HS-5 (cell line): ENCODE measurements at regions not wholly inside any gene's neighbourhood (a gene's known extent, or its start where the extent isn't known, plus 50 kb on each side); places are given as distances from the start of the nearest gene placed in this dataset.

ENCODE experiments used
- DNase-seq: peaks from one replicate; pipeline ENCODE4 v3.0.0-alpha.2; 2012; ENCODE audit warnings: low read depth

DNA sequence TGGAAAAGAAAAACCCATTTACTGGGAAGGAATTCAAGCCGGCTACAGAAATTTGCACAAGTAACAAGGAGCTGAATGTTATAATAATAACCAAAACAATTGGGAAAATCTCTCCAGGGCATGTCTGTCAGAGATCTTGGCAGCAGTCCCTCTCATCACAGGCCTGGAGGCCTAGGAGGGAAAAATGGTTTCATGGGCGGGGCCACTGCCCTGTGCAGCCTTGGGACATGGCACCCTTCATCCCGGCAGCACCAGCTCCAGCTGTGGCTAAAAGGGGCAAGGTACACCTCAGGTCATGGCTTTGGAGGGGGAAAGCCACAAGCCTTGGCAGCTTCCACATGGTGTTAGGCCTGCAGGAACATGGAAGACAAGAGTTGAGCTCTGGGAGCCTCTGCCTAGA, 513.1 kb upstream of the CNKSR2 start:
- no peak for DNase-seq

DNA sequence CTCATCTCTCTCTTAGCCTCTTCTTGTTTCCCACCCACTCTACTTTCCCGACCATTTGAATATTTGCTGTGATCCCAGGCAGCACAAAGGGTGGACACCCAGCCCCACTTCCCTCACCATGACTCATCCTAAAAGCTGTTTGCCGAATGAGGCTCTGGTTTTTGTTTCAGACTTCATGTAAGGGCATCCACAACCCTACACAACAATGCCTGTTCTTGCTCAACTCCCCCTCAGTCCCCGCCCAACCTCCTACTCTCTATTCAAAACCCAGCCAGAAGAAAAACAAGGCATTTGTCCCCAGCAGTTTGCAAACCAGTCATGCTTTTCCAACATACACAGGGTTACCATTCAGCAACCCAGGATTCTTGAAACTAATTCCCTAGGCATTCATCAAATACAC, 516.5 kb upstream of the CNKSR2 start:
- no peak for DNase-seq

DNA sequence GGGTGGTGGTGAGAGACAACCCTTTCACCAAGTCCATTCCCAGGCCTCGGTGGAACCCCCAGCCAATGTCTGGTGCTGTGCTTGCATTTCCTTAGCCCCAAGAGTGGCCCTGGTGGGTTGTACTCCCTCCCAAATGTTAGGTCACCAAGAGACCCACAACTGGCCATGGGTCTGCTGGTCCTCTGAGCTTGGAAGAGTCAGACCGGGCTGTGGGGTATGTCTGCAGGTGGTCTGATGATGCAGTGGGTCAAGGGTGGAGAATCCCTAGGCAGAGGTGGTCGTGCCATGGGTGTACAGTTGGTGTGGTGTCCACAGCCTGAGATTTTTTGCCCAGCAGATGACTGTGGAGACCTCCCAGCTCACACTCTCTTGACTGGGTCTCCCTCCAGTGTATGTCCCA, 535.7 kb upstream of the CNKSR2 start:
- DNase-seq: no peak

DNA sequence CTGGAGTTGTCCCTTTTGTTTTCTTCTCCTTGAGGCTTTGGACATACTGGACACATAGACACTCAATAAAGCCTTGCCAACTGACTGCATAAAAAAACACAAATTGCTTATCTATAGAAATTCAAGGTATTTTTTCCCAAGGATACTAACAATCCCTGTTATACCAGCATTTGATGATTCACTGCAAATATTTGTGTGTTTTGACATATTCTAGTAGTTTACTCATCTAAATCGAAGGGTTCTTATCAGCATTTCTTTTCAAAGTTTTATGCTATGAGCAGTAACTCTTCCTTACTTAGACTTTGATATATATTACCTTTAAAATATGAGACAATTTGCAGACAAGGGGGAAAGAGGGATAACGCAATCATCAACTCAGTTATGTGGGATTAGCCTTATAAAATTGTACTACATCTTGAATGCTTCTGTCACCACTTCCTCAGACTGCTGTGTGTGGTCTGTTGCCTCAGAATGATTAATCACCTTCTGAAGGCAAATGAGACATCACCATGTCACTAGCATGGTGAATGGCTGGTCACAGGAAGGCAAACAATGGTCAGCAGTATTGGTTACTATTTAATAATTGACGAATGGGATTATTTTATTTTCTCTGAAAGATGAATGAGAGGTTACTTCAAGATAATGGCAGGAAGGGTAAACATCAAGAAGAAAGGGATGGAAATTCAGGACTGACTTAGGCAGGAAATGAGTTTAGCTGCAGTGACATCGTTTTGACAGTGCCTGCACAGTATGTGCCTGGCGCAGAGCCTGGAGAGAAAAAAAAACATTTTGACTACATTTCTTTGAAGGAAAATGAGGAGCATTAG, 544.3 kb upstream of the CNKSR2 start:
- DNase-seq: peak; percentile 63

DNA sequence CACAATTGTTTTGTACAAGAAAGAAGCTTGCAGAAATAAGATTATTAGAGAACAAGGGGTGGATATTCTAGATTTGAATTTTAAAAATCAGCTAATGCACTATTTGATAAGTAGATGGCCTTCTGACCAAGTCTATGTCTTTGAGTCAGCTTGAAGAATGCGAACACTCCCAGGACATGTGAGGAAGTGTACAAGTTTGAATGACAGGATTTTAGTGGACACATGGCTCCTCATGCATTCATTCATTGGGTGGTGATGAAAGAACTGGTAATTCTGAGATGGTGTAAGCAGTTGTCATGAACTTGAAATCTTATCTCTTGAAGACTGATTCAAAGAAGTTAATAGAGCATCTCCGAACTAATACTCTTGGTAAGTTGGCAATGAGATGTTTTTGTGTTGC, 548.2 kb upstream of the CNKSR2 start:
- no peak for DNase-seq

DNA sequence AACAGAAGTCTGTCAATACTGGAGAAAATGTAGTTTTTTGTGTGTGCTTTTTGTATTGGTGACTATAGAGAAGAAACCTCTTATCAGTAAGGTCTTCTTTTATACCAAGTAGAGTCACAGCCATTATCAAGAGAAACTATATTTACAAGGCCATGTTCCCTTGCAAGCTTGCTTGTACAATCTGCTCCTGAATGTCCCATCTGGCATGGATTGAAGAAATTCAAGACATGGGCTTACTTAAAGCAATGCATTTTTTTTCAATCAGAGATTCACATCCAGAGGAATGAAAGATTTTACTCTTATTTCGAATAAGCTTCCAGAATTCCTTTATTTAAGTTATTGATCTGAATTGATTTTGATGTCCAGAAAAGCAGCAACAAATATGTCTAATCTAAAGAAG, 537.3 kb upstream of the RPS6KA3 start:
- no peak for DNase-seq

DNA sequence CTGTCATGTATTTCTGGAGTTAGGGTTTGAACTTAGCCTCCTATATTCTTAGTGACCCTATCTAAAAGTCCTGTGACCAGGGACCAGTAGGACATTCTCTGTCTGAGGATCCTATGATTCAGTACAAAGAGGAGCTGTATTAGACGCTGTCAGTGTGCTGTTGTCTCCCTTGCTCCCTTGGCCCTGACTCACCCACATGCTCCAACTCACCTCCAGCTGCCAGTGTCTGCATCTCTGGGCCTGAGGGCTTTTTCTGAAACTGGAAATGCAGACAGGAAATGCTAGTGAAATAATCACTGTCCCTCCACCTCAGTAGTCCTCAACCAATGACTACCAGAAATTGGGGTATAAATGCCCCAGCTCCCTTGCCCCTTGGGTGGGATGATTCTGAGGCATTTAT, 535.3 kb upstream of the RPS6KA3 start:
- DNase-seq: no peak

DNA sequence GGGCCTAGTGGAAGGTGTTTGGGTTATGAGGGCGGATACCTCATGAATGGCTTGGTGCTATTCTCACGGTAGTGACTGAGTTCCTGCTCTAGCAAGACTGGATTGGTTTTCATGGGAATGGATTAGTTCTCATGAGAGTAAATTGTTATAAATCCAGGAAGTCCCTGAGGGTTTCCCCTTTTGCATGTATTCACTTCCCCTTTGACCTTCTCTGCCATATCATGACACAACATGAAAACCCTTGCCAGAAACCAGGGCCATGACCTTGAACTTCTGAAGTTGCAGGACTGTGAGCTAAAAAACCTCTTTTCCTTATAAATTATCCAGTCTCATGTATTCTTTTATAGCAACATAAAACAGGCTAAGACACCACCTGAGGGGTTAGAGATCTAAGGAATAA, 529.7 kb upstream of the RPS6KA3 start:
- no peak for DNase-seq

DNA sequence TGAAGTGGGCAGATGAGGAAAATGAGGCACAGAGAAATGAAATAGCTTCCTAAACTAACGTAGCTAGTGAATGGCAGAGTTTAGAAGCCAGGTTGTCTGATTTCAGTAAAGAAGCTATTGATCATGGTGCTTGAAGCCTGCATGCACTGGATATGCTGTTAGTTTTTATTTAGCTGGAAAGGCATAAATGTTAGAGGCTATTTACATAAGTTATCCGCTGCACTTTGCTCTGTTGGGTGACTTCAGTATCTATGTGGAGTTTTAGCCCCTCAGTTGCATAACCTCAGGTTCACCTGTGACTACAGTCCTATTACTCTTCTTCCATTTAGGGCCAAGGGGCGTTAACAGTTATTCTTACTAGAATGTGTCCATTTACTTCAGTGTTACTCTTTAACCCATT, 522.4 kb upstream of the RPS6KA3 start:
- no peak for DNase-seq

DNA sequence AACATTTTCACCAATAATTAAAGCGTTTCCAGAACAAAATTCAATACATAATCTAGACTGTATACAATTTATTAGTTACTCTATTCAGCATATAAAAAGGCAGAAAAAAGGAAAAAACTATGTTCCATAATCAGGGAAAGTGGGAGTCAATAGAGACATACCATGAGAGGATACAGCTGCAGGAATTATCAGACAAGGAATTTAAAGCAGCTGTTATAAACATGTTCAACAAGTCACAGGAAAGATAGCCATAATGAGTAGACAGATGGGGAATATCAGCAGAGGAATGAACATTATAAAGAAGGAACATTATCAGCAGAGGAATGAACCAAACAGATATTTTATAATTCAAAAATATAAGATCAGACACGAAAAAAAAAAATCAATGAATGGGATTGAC, 500.6 kb upstream of the RPS6KA3 start:
- DNase-seq: no peak

DNA sequence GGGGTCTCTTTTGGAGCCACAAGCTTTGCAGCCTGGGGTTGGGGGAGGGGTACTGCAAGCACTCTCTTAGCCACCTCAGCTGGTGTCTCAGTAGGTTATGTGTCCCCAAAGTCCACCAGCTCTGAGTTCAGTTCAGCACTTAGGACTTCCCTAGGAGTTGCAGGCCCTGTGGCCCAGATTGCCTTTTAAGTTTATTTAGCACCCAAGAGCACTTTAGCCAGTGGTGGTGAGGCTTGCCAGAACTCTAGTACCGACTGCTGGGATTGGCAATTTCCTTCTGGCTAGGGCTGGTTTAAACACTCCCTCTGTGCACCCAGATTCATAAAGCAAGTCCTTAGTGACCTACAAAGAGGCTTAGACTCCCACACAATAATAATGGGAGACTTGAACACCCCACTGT, 489.9 kb upstream of the RPS6KA3 start:
- DNase-seq: no peak

DNA sequence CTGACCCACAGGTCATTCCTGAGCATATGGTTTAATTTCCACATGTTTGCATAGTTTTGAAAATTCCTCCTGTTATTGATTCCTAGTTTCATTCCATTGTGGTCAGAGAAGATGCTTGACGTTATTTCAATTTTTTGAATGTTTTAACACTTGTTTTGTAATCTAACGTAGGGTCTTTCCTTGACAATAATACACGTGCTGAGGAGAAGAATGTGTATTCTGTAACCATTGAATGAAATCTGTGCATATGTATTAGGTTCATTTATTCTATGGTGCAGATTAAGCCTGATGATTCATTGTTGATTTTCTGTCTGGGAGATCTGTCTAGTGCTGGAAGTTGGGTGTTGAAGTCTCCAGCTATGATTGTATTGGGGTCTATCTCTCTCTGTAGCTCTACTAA, 486.4 kb upstream of the RPS6KA3 start:
- DNase-seq: no peak

DNA sequence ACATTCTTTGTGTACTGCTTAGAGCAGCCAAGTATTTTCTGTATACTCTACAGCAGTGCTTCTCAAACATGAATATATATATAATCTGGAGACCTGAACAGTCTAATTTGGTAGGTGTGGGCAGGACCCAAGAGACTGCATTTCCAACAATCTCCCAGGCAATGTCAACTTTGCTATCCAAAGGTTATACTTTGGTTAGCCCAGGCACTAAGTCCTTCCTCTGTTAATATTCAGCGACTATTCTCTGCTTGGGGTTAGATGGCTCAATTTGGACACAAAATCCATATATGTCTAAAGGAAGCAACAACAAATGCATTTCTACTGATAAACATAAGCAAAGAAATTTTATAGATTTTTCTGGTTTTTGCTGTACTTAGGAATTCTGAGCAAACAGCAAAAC, 480.0 kb upstream of the RPS6KA3 start:
- no peak for DNase-seq

DNA sequence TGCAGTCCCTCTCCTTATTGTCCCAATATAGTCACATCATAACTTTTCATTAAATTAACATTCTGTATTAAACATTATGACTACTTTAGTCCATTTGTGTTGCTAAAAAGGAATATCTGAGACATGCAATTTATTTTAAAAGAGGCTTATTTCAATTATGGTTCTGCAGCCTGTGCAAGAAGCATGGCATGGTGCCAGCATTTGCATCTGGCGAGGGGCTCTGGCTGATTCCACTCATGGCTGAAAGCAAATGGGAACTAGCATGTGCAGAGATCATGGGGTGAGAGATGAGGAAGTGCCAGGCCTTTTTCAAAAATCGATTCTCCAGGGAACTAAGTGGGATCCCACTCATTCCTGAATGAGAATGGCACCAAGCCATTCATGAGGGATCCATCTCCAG, 476.3 kb upstream of the RPS6KA3 start:
- DNase-seq: no peak

DNA sequence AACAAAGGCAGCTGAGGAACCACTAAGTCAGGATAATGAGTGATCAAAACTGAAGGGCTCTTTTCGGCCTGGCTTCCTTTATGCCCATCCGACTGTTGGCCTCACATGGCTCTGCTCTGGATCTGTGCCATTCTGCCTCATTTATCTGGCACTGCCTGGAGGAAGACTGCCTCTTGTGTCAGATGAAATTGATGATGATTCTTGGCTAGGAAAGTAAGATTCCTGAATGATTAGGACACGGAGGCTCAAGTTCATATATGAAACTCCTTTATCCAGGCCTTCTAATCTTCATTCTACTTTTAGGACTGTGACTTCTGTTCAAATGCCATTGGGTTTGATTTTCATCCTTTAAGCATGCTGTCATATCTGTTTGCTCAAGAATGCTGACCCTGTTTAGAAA, 475.4 kb upstream of the RPS6KA3 start:
- no peak for DNase-seq

DNA sequence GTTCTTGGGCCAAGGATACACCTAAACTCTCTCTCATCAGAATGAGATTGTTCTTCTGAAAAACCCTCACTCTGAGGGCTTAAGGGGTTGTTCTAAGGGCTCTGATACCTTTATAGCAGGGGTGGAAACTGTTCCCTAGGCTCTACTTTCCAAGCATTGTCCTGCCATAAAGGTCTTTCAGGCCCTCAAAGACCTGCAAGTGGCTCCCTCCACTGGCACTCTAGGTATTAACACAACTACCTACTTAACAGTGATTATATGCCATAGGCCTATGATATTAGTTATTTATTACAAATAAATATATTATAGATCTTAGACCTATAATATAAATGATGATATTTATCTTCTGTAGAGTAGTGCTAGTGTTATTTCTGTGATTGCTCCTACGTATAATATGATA, 473.7 kb upstream of the RPS6KA3 start:
- no peak for DNase-seq

DNA sequence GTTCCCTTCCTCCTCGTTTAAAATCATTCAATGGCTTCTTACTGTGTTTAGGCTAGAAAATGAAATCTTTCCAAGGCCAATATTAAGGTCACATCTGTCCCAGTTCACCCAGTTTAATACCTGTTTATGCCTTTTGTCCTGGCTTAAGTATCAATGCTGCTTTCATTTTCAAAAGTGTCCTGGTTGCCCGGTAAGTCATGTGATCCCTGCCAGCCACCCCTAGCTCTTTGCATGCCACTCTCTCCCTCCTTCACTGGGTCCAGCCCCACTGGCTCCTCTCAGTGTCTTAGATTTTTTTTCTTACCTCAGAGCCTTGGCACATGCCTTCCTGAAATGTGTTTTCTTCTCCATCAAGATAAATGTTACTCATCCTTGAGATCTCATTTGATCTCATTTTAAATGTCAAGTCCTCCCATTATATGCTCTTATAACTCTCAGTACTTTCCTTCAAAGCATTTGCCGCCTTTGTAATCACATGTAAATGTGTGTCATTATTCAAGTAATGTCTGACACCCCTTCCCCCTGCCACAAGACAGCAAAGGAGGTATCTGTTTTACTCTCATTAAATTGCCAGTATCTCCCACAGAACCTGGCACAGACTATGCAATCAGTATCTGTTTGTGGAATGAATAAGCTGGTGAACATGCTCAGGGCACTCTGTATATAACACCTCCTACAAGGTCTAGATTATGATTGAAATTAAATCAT, 472.5 kb upstream of the RPS6KA3 start:
- no peak for DNase-seq

DNA sequence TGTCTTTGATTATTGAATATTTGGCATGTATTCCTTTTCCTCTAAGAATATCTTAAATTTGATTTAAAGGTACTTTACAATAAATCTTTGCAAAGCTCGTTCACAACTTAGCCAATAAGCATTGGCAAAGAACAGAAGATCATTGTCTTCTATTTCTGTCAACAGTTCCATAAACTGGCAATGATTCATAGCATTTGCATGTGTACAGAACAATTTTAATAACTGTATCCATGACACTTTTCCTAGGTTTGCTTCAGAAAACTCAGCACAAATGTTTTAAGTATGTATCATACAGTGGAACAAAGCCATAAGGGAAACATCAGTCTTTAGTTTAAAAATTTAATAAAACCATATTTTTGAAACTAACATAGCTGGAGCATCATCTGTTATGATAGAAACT, 462.7 kb upstream of the RPS6KA3 start:
- peak; percentile 49 for DNase-seq

DNA sequence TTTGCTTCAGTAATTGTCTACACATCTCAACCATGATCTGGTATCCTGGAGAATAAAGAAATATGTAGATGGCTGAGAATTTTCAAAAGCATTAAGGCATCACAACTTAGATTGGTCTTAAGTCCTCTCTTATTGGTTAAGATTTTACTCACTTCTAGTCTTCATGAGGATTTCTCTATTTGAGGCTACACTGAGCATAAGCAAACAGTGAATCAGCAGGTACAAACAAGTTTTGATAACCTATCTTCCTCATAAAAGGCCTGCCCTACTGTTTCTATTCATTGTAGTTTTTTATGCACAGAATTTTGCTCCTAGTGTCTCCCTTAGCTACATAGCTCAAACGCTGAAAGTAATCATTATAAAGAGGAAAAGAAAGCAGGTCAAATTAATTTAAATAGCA, 460.7 kb upstream of the RPS6KA3 start:
- no peak for DNase-seq

DNA sequence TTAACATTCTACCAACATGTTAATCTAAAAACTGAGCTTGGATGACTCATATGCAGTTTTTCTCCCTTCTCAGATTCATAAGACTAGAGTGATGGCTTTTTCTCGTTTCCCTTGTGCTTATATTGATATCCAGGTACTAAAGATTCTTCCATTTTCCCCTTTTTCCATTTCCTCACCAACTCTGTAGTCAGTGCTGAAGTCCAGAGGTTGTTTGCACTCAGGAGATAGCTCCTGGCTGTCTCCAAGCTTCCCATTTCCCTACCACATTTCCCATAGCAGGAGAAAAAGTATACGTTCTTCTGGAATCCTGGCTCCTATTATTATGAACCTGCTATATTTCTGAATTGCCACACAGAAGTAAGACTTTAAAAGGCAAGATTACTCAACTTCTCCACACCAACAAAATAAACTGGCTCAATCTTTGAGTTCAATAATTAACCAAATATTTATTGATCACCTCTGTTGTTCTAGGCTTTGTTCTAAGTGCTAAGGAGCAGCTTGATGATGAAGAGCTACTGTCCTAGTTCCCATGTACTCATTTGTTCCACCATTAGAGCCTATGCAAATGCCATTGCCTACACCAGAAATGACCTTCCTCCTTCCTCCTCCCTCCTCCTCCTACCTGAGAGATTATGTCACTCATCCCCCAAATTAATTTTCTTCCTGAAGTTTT, 454.4 kb upstream of the RPS6KA3 start:
- DNase-seq: no peak

DNA sequence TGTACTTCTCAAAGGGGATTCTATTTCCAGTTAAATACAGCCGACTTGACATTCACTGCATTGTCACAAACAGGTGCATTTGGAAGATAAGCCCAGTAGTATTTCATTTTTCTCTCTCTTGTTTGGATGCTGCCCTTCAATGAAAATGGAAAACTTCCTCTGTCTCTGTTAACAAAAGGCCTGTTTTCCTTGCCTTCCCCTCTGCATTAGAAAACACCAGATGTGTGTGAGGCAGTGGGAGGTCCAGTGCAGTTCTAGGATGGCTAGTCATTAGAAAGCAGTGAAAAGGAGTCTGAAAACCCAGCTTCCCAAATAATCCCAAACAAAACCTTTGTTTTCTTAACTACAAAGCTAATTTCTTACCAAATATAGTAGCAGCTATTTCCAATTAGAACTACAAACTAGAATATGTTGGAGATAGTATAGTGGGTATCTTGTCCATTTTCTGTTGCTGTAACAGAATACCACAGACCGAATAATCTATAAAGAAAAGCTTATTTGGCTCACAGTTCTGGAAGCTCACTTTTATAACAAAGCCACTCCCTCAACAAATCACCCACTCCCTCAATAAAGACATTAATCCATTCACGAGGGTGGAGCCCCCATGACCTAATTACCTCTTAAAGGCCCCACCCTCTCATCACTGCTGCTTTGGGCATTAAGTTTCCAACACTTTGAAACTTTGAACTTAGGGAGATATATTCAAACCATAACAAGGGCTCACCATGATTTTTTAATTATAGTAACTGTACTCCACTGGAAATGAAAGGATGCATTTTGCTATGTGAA, 452.1 kb upstream of the RPS6KA3 start:
- no peak for DNase-seq

DNA sequence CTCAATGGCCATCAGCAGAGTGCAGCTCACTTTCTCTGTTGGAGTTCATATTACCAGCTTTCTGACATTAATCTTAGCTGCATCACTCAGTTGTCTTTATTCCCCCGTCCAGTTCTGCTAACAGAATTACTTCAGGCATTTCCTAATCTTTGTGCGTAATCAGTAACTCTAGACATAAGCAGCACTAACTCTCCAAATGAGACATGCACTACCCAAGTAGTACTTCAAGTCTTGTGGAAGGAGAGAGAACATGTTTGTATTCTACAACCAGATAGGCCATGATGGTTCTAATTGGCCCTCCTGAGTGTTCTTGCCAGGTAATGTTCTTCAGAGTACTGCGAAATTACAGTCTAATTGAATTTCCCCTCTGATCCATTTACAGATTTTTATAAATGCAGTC, 448.5 kb upstream of the RPS6KA3 start:
- no peak for DNase-seq

DNA sequence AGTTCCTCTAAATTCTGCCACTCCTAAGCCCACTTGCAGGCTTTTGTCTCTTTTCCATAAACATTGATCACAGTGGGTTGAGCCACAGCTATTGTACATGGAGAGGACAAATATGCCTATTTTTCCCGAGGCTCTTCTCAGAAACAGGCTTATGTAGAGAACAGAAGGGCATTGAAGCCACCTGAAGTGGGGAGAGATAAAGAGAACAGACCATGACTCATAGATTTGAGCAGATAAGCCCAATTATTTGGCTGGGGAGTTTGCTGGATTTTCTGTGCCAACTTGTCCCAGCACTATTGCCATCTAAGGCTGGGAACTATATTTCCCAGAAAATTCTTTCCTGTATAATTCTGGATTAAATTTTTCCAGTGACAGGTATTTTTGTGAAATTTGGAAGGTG, 446.1 kb upstream of the RPS6KA3 start:
- no peak for DNase-seq
